Neural cell (in vitro differentiated cells): ENCODE measurements at regions not wholly inside any gene's neighbourhood (a gene's known extent, or its start where the extent isn't known, plus 50 kb on each side); places are given as distances from the start of the nearest gene placed in this dataset.

ENCODE experiments used
- EZH2 ChIP-seq: fragments of 200-600, 300-800 bp; shearing (Covaris generic), sonication (generic); IDR thresholded peaks from 2 replicates; pipeline ENCODE4 v1.6.1; 2014; ENCODE audit warnings: antibody characterized with exemption, low read length, borderline replicate concordance, mild to moderate bottlenecking; ENCODE audit not compliant: insufficient read depth, poor library complexity, severe bottlenecking
- POLR2AphosphoS5 ChIP-seq: IDR thresholded peaks from 2 replicates; pipeline ENCODE4 v1.6.1; 2012
- REST ChIP-seq: IDR thresholded peaks from 2 replicates; pipeline ENCODE4 v1.6.1; 2012; ENCODE audit warnings: borderline replicate concordance

GRCh38 chr4:59855630-59856352 is 1344.3 kb upstream of the ADGRL3 start:
- no peak for TF ChIP-seq EZH2
- TF ChIP-seq POLR2AphosphoS5: no peak
- TF ChIP-seq REST: no peak
